Keratinocyte (primary cell): ENCODE measurements at regions not wholly inside any gene's neighbourhood (a gene's known extent, or its start where the extent isn't known, plus 50 kb on each side); places are given as distances from the start of the nearest gene placed in this dataset.

Source experiments
- DNase-seq: peaks from one replicate; pipeline ENCODE4 v3.0.0-alpha.2; 2011; ENCODE audit warnings: low read depth, missing footprints, low spot score
- FAIRE-seq: peaks from 2 replicates; lab custom pipeline; 2011; peaks lifted over from hg19 to GRCh38; lab: Jason Lieb, UNC
- H2AFZ ChIP-seq: 2 replicates; pipeline ENCODE4 v1.6.0; 2012; ENCODE audit warnings: low read length, control low read depth, inconsistent platforms; ENCODE audit not compliant: control insufficient read depth
- H3K27ac ChIP-seq: 2 replicates; pipeline ENCODE4 v1.5.1; 2011; ENCODE audit warnings: low read length; ENCODE audit not compliant: control insufficient read depth, insufficient read depth
- H3K27me3 ChIP-seq: 3 replicates; pipeline ENCODE4 v1.6.0; 2011; ENCODE audit warnings: low read length; ENCODE audit not compliant: control insufficient read depth, insufficient read depth; ENCODE audit errors: extremely low read depth
- H3K36me3 ChIP-seq, 2 experiments: 2 replicates in 1 of 2; 3 replicates in 1 of 2; pipeline ENCODE4 v1.5.1; 2011; ENCODE audit warnings: low read length in 2 of 2, mild to moderate bottlenecking in 1 of 2; ENCODE audit not compliant: control insufficient read depth in 2 of 2, insufficient read depth in 2 of 2; ENCODE audit errors: extremely low read depth in 1 of 2
- H3K4me1 ChIP-seq: 3 replicates; pipeline ENCODE4 v1.5.1; 2011; ENCODE audit warnings: low read length; ENCODE audit not compliant: control insufficient read depth, insufficient read depth; ENCODE audit errors: extremely low read depth
- H3K4me2 ChIP-seq: 3 replicates; pipeline ENCODE4 v1.6.0; 2011; ENCODE audit warnings: low read depth, low read length; ENCODE audit not compliant: control insufficient read depth, insufficient read depth; ENCODE audit errors: extremely low read depth
- H3K4me3 ChIP-seq, 3 experiments: fragments of 200-600 bp in 1 of 3; sonication (generic) in 1 of 3; 2 replicates in 2 of 3; 3 replicates in 1 of 3; pipeline ENCODE4 v1.5.1; 2011 to 2016; ENCODE audit warnings: low read length in 3 of 3, mild to moderate bottlenecking in 3 of 3, control low read depth in 2 of 3, inconsistent platforms in 1 of 3, low read depth in 1 of 3, mixed read lengths in 1 of 3, mixed run types in 1 of 3, moderate library complexity in 1 of 3; ENCODE audit not compliant: control insufficient read depth in 2 of 3, insufficient read depth in 2 of 3; ENCODE audit errors: extremely low read depth in 1 of 3
- H3K79me2 ChIP-seq: 2 replicates; pipeline ENCODE4 v1.6.0; 2012; ENCODE audit warnings: low read length; ENCODE audit not compliant: control insufficient read depth, insufficient read depth
- H3K9ac ChIP-seq: 3 replicates; pipeline ENCODE4 v1.6.0; 2011; ENCODE audit warnings: low read length; ENCODE audit not compliant: control insufficient read depth, insufficient read depth; ENCODE audit errors: extremely low read depth
- H3K9me1 ChIP-seq: 3 replicates; pipeline ENCODE4 v1.6.0; 2011; ENCODE audit warnings: low read length; ENCODE audit not compliant: control insufficient read depth, insufficient read depth; ENCODE audit errors: extremely low read depth
- H3K9me3 ChIP-seq: 2 replicates; pipeline ENCODE4 v1.5.1; 2012; ENCODE audit warnings: low read depth, low read length; ENCODE audit not compliant: control insufficient read depth
- H4K20me1 ChIP-seq: 3 replicates; pipeline ENCODE4 v1.6.0; 2011; ENCODE audit warnings: low read length; ENCODE audit not compliant: control insufficient read depth, insufficient read depth; ENCODE audit errors: extremely low read depth
- CTCF ChIP-seq, 3 experiments: IDR thresholded peaks in 1 of 3; conservative IDR thresholded peaks in 1 of 3; optimal IDR thresholded peaks in 1 of 3; 2 replicates in 2 of 3; 3 replicates in 1 of 3; pipeline versions ENCODE3 to v1.5.1; 2011; ENCODE audit warnings: low read length in 3 of 3, mild to moderate bottlenecking in 3 of 3, moderate library complexity in 2 of 3, control low read depth in 1 of 3, inconsistent platforms in 1 of 3; ENCODE audit not compliant: insufficient read depth in 2 of 3; ENCODE audit errors: extremely low read depth in 1 of 3
- EZH2 ChIP-seq: IDR thresholded peaks from one replicate; pipeline ENCODE4 v1.6.1; 2012; ENCODE audit warnings: inconsistent platforms, mild to moderate bottlenecking, low read length, moderate library complexity
- dilution Hi-C: fragments of 300-500 bp; cut with MboI; formaldehyde crosslinking; loops from one replicate; pipeline ENCODE4 v1.7.0; 2020; ENCODE audit warnings: low sequenced_read_pairs; ENCODE audit not compliant: extremely low pct_ligation_motif_present

DNA sequence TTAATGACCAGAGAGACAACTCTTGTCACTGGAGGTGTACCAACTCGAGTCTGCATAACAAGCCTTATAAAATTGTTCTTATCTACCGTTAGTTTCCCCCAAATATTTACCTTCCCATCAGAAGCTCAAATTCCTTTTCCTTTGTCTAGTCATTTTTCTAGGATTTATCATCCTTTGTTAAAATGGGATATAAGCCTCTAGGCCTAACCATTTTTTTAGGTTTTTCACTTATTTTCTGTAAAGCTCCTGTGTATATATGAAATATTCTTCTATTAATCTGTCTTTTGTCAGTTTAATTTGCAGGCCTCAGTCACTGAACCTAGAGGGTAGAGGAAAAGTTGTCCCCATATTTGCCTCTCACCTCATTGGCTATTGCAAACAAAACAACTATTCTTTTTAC, 99.6 kb upstream of the TNFAIP3 start:
- Histone ChIP-seq H2AFZ (no peak overlapping the region), H3K4me3 (no peak overlapping the region), H4K20me1 (no peaks in the 10 kb centered on the region), H3K27ac (peak overlapping the region; percentile 43), H3K9me1 (no peaks in the 10 kb centered on the region), H3K4me1 (peaks cover 56% of the 10 kb centered on the region), H3K79me2 (no peaks in the 10 kb centered on the region), H3K36me3 (no peaks in the 10 kb centered on the region), H3K4me2 (no peak overlapping the region), H3K27me3 (no peaks in the 10 kb centered on the region), H3K9ac (no peak overlapping the region), H3K9me3 (no peaks in the 10 kb centered on the region)
- TF ChIP-seq CTCF (optimal IDR thresholded peaks at IDR 0.05 in 1 of 3, IDR thresholded peaks at IDR 0.05 in 1 of 3, conservative IDR thresholded peaks at IDR 0.05 in 1 of 3; ENCODE audit: extremely low read depth in 1 of 3, insufficient read depth in 2 of 3, low read length in 3 of 3), result no peak
- TF ChIP-seq EZH2, result no peak
- DNase-seq (no peak), FAIRE-seq (no peak)
- dilution Hi-C loops, result no loop called here

DNA sequence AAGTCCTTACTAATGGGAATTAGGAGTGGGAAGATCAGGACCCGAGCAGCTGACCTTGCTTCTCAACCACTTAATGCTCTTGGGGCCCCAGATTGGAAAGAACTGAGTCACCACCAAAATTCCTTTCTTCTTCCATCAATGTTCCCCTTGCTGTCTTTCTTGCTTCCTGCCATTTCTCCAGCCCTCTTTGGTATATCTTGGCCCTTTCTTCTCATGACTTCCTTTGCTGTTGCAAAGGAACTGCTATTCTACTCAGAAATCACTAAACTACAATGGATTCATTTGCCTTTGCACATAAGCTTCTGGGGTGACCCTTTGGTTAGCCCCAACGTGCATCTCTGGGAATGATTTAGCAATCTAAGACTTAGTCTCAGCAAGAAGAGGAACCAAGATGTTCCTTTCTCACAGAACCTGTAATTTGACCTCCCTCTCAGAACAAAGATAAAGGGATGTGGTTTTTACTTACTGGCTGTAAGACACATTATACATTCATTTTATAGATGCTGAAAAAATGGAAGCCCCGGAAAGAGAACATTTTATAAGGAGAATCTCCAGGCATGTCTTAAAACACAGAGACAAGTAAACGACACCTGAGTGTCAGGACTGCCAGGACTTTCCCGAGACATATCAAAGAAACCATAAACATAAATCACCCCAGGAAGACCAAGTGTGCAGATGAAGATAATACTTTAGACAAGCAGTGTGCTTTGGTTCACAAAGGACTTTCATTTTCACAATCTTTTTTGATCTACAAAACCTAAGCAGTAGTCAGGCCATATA, 99.0 kb upstream of the TNFAIP3 start:
- Histone ChIP-seq H3K9ac (no peak overlapping the region), H3K27me3 (no peaks in the 10 kb centered on the region), H3K9me3 (no peaks in the 10 kb centered on the region), H3K27ac (peak overlapping the region; percentile 43), H2AFZ (peak overlapping the region; percentile 62), H3K4me3 (no peak overlapping the region), H3K9me1 (no peaks in the 10 kb centered on the region), H3K4me2 (peak overlapping the region; percentile 19), H3K36me3 (no peaks in the 10 kb centered on the region), H4K20me1 (no peaks in the 10 kb centered on the region), H3K4me1 (peaks cover 50% of the 10 kb centered on the region), H3K79me2 (no peaks in the 10 kb centered on the region)
- TF ChIP-seq EZH2 (no peak), CTCF (optimal IDR thresholded peaks at IDR 0.05 in 1 of 3, IDR thresholded peaks at IDR 0.05 in 1 of 3, conservative IDR thresholded peaks at IDR 0.05 in 1 of 3; ENCODE audit: extremely low read depth in 1 of 3, insufficient read depth in 2 of 3, low read length in 3 of 3) (no peak)
- dilution Hi-C loops, result no loop called here
- DNase-seq, result no peak
- peak; percentile 9 for FAIRE-seq
